Activated CD8-positive, alpha-beta memory T cell treated with anti-CD3 and anti-CD28 coated beads for 48 hours (primary cell): ENCODE measurements at regions not wholly inside any gene's neighbourhood (a gene's known extent, or its start where the extent isn't known, plus 50 kb on each side); places are given as distances from the start of the nearest gene placed in this dataset.
"Not testable (repeated sequence)": the region's sequence is repeated elsewhere in the genome, so short reads cannot be mapped to it uniquely, and the experiment has no call there.

Source experiments
- DNase-seq, 3 experiments: peaks; one replicate each; pipeline ENCODE4 v3.0.0-alpha.2; 2020; ENCODE audit warnings: low read depth in 2 of 3, low spot score in 2 of 3

DNA sequence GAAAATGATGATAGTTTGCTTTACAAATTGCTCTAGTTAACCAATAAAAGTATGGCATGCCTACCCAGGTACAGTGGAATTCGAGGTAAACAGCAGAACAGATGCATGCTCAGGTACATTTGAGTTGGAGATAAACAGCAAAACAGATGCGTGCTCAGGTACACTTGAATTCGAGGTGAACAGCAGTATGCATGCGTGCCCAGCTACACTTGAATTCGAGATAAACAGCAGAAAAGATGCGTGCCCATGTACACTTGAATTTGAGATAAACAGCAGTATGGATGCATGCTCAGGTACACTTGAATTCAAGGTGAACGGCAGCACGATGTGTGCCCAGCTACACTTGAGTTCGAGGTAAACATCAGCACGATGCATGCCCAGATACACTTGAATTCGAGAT lies 155.2 kb upstream of the TPTE start:
- not testable (repeated sequence) for DNase-seq

DNA sequence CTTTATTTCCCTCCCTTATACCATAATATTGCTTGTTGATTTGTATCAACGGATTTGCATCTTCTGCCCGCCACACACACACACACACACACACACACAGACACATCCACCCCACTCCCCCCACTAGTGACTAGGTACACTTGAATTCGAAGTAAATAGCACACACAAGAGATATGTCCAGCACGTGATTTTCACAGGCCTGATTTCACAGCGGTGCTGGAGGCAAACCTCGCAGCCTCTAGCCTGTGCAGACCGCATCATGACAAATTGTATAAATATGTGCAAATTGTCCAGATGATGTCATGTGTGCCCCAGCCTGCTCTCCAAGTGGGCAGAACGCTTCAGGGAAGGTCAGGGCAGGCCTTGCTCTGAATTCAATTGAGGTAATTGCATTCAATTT lies 153.8 kb upstream of the TPTE start:
- DNase-seq, result not testable (repeated sequence)

DNA sequence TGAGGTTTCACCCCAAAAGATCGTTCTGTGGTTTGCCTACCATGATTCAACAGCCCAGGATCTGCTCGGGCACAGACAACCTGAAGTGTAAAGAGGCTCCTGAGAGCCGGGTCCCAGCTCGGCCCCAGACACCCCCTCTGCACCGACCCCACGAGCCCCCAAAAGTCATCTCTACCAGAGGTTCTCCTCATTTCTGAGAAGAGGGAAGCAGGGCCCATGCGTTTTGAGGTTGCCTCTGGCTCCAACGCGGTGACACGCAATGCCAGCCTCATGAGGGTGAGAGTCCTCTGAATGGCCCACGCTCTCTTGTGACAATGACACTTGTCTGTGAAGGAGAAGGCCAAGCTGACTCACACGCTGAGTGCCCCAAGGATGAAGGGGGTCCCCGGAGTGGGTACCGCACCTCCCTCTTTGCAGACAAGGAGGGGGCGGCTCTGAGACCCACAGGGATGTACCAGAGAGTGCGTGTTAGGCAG lies 153.0 kb upstream of the TPTE start:
- not testable (repeated sequence) for DNase-seq

DNA sequence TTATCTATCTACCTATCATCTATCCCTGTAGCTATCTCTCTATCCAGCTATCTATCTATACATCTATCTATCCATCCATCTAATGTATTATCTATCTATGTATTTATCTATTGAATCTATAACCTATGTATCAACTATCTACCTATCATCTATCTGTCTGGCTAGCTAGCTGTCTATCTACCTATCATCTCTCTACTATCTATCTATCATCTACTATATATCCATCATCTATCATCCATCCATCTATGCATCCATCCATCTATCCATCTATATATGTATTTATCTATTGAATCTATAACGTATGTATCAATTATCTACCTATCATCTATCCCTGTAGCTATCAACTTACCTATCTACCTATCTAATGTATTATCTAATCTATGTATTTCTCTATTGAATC lies 152.1 kb upstream of the TPTE start:
- DNase-seq, result not testable (repeated sequence)

GRCh38 chr21:10377758-10378157 lies 143.6 kb upstream of the TPTE start:
- DNase-seq, result not testable (repeated sequence)

DNA sequence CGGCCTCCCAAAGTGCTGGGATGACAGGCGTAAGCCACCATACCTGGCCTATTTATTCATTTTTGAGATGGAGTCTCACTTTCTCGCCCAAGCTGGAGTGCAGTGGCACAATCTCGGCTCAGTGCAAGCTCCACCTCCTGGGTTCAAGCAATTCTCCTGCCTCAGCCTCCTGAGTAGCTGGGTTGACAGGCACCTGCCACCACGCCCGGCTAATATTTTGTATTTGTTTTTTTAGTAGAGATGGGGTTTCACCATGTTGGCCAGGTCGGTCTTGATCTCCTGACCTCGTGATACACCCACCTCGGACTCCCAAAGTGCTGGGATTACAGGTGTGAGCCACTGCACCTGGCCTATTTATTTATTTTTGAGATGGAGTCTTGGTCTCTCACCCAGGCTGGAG lies 141.6 kb upstream of the TPTE start:
- not testable (repeated sequence) for DNase-seq

GRCh38 chr21:10381687-10382060 lies 139.7 kb upstream of the TPTE start:
- DNase-seq, result not testable (repeated sequence)

GRCh38 chr21:10382135-10382534 lies 139.2 kb upstream of the TPTE start:
- not testable (repeated sequence) for DNase-seq

DNA sequence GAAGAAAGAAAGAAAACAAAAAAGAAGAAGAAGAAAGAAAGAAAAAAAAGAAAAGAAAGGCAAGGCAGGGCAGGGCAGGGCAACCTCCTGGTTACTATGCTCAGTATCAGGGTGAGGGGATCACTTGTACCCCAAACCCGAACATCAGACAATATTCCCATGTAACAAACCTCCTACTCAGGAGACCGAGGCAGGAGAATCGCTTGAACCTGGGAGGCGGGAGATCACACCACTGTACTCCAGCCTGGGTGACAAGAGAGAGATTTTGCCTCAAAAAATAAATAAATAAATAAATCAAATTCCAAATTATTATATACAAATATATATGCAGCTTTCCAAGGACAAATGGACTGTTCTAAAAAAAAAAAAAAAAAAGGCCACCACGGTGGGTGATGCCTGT lies 138.8 kb upstream of the TPTE start:
- DNase-seq, result not testable (repeated sequence)

- not testable (repeated sequence) for DNase-seq
These were observed 137.8 kb upstream of the TPTE start for GRCh38 chr21:10383571-10383970.

- not testable (repeated sequence) for DNase-seq
These were observed 137.0 kb upstream of the TPTE start for GRCh38 chr21:10384304-10384861.

DNA sequence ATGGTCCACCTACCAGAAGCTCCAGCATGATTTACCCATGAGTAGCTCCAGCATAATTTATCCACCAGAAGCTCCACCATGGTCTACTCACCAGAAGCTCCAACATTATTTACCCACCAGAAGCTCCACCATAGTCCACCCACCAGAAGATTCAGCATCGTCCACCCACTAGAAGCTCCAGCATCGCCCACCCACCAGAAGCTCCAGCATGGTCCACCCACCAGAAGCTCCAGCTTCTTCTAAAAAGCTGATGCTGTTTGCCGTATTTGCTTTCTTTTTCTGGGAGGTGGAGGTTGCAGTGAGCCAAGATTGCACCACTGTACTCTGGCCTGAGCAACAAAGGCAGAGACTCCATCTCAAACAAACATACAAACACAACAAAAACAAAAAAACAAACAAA lies 136.2 kb upstream of the TPTE start:
- DNase-seq, result not testable (repeated sequence)

DNA sequence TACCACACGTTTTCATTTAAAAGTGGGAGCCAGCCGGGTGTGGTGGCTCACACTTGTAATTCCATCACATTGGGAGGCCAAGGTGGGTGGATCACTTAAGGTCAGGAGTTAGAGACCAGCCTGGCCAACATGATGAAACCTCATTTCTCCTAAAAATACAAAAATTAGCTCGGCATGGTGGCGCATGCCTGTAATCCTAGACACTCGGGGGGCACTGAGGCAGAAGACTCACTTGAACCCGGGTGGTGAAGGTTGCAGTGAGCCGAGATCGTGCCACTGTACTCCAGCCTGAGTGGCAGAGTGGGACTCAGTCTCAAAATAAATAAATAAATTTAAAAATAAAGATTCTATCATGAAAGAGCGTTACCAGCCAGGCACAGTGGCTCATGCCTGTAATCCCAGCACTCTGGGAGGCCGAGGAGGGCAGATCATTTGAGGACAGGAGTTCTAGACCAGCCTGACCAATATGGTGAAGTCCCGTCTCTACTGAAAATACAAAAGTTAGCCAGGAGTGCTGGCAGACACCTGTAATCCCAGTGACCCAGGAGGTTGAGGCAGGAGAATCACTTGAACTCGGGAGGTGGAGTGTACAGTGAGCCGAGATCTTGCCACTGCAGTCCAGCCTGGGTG lies 135.4 kb upstream of the TPTE start:
- not testable (repeated sequence) for DNase-seq

DNA sequence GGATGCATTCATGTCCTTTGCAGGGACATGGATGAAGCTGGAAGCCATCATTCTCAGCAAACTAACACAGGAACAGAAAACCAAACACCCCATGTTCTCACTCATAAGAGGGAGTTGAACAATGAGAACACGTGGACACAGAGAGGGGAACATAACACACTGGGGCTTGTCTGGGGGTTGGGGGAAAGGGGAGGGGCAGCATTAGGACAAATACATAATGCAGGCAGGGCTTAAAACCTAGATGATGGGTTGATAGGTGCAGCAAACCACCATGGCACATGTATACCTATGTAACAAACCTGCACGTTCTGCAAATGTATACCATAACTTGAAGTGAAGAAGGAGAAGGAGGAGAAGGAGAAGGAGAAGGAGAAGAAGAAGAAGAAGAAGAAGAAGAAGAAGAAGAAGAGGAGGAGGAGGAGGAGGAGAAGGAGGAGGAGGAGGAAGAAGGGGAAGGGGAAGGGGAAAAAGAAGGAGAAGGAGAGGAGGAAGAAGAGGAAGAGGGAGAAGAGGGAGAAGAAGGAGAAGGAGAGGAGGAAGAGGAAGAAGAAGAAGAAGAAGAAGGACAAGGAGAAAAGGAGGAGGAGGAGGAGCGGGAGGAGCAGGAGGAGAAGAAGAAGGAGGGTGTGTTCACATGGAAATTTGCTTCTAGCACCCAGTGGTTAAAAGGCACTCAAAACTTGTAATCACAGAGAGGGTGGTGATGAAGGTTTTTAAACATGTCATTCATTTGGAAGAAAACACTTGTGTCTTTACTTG lies 133.5 kb upstream of the TPTE start:
- DNase-seq, result not testable (repeated sequence)

DNA sequence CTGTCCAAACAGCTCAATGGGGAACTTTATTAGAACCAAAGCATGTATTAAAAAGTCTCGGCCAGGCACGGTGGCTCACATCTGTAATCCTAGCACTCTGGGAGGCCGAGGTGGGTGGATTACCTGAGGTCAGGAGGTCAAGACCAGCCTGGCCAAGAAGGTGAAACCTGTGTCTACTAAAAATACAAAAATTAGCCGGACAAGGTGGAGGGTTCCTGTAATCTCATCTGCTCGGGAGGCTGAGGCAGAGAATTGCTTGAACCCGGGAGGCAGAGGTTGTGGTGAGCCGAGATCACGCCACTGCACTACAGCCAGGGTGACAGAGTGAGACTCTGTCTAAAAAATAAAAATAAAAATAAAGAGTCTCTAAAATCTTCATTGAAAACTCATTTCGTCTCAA lies 132.8 kb upstream of the TPTE start:
- not testable (repeated sequence) for DNase-seq

GRCh38 chr21:10392301-10392700 lies 129.1 kb upstream of the TPTE start:
- DNase-seq, result not testable (repeated sequence)

DNA sequence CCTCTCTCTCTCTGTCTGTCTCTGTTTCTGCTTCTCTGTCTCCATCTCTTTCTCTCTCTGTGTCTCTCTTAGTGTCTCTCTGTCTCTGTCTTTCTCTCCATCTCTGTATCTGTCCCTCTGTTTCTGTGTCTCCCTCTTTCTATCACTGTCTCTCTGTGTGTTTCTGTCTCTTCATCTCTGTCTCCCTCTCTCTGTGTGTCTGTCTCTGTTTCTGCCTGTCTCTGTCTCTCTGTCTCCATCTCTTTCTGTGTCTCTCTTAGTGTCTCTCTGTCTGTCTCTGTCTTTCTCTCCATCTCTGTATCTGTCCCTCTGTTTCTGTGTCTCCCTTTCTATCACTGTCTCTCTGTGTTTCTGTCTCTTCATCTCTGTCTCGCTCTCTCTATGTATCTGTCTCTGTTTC lies 125.4 kb upstream of the TPTE start:
- not testable (repeated sequence) for DNase-seq

GRCh38 chr21:10397495-10397915 lies 123.9 kb upstream of the TPTE start:
- DNase-seq, result not testable (repeated sequence)

DNA sequence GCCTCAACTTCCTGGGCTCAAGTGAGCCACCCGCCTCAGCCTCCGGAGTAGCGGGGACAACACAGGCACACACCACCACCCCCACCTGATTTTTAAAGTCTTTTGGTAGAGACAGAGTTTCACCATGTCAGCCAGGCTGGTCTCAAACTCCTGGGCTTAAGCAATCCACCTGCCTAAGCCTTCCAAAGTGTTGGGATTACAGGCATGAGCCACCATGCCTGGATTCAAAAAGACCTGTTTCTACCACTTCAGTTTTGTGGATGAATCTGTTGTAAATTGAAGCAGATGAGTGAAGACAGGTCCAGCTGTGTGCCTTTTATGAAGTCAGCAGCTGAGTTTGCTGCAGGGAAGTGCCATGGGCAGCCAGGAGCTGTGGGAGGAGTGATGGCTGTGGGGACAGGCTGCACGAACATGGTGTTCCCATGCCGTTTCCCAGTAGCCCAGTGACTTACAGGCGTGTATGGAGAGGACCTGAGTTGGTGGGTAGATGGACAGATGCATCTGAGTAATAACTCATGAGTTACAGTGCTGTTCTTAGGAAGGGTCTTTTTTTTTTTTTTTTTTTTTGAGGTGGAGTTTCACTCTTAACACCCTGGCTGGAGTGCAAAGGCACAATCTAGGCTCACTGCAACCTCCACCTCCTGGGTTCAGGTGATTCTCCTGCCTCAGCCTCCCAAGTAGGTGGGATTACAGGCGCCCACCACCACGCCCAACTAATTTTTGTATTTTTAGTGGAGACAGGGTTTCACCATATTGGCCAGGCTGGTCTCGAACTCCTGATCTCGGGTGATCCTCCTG lies 122.5 kb upstream of the TPTE start:
- DNase-seq, result not testable (repeated sequence)

DNA sequence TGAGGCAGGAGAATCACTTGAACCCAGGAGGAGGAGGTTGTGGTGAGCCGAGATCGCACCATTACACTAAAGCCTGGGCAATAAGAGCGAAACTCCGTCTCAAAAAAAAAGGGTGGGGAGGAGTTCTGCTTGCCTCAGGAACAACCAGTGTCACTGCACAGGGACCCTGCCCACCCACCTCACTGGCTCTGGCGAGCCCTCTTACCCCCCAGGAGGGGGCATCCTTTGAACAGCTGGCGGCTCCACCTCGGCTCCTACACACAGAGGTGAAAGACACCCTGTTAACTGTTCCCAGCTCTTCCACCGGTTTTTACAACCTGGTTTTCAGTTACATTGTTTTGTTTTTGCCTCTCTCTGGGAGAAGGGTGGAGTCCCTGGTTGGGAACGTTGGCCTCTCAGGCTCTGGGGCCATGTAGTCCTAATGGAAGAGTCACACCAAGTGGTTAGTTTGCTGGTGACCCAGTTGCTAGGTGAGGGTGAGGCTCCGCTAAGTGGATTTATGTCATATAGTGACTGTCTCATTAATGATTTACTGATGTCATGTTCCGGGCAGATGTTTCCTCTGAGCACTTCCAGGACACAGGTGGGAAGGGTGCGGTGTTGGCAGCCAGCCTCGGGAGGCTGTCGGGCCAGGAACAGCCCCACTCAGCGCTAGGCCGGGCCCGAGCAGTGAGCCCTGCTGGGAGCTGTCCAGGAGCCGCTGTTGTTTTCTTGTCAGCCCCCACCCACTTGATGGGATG lies 120.6 kb upstream of the TPTE start:
- DNase-seq, result not testable (repeated sequence)

DNA sequence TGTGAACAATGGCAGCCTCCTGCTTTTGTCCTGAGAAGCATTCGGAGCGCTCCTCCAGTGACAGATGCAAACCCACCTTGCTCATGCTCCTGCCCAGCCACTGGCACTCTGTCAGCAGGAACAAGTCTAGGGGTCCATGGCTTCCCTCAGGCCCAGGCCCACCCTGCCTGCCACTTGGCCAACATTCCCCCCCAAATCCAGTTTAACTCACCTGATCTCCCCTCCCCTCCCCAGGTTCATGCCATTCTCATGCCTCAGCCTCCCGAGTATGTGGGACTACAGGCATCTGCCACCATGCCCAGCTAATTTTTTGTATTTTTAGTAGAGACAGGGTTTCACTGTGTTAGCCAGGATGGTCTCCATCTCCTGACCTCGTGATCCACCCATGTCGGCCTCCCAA lies 118.9 kb upstream of the TPTE start:
- DNase-seq, result not testable (repeated sequence)
